ENCODE measurements at regions not wholly inside any gene's neighbourhood (a gene's known extent, or its start where the extent isn't known, plus 50 kb on each side); places are given as distances from the start of the nearest gene placed in this dataset.
A peak's percentile ranks its signal among the peaks of the same experiment; 100 is the strongest.

DNA sequence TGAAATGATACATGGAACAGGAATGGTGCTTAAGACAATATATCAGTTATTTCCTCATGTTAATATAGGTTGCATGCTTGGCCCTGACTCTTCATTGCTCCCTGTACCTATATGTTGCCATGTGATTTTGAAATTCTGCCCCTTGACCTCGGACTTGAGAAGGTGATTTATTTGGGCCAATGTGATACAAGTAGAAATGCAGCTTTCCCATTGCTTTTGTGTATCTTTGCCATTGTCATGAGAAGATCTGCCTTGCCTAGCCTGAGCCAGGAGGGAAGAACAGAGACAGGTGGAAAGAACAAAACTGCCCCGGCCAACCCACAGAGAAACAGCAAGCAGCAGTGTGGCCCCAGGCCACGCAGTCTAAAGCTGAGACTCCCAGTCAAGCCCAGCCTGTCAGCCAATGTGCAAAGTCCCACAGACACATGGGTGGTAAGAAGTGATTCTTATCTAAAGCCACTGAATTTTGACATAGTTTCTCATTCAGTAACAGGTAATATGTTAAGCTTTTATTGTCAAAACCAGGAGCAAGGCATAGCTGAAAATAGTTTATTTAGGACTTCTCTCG is 245.7 kb upstream of the RND3 start:
- no peaks in the 10 kb centered on the region for H3K79me2 ChIP-seq (replicated peaks; ENCODE audit: insufficient read depth)
- peaks cover 38% of the 10 kb centered on the region for H3K4me1 Mint-ChIP-seq
- H3K4me1 ChIP-seq (ENCODE audit: insufficient read depth), result peaks cover 49% of the 10 kb centered on the region
- ATAC-seq (peak; percentile 47), DNase-seq (ENCODE audit: low spot score) (no peak)
- no peaks in the 10 kb centered on the region for H3K27me3 Mint-ChIP-seq (ENCODE audit: insufficient read depth, low read depth, poor library complexity)
- no peaks in the 10 kb centered on the region for H3F3A ChIP-seq (replicated peaks; ENCODE audit: low read depth)
- H3K36me3 ChIP-seq (ENCODE audit: insufficient read depth), result no peaks in the 10 kb centered on the region
- no peaks in the 10 kb centered on the region for H3K27me3 ChIP-seq (ENCODE audit: insufficient read depth)
- H3K27ac Mint-ChIP-seq, result peak overlapping the region; percentile 87
- no peak overlapping the region for H3K4me2 ChIP-seq
- no peaks in the 10 kb centered on the region for H3K9me3 Mint-ChIP-seq
- no peaks in the 10 kb centered on the region for H4K20me1 ChIP-seq (replicated peaks; ENCODE audit: insufficient read depth)
- H3K9me2 ChIP-seq (ENCODE audit: insufficient read depth), result peaks cover 8% of the 10 kb centered on the region
- H3K36me3 Mint-ChIP-seq (ENCODE audit: low read depth), result peaks cover 8% of the 10 kb centered on the region
- no peak overlapping the region for H3K4me3 ChIP-seq
- H2AFZ ChIP-seq, result 0 out of 2 replicates have a peak overlapping the region, but pooled peaks have one; percentile 6
- H3K27ac ChIP-seq (ENCODE audit: low read depth), result no peak overlapping the region
- TF ChIP-seq CREB1 (CRISPR knock-in tag; IDR thresholded peaks at IDR 0.05; ENCODE audit: low read depth), result no peak
- no peak for TF ChIP-seq STAT1 (IDR thresholded peaks at IDR 0.05; ENCODE audit: unreplicated experiment)
- TF ChIP-seq, protein P1, sequence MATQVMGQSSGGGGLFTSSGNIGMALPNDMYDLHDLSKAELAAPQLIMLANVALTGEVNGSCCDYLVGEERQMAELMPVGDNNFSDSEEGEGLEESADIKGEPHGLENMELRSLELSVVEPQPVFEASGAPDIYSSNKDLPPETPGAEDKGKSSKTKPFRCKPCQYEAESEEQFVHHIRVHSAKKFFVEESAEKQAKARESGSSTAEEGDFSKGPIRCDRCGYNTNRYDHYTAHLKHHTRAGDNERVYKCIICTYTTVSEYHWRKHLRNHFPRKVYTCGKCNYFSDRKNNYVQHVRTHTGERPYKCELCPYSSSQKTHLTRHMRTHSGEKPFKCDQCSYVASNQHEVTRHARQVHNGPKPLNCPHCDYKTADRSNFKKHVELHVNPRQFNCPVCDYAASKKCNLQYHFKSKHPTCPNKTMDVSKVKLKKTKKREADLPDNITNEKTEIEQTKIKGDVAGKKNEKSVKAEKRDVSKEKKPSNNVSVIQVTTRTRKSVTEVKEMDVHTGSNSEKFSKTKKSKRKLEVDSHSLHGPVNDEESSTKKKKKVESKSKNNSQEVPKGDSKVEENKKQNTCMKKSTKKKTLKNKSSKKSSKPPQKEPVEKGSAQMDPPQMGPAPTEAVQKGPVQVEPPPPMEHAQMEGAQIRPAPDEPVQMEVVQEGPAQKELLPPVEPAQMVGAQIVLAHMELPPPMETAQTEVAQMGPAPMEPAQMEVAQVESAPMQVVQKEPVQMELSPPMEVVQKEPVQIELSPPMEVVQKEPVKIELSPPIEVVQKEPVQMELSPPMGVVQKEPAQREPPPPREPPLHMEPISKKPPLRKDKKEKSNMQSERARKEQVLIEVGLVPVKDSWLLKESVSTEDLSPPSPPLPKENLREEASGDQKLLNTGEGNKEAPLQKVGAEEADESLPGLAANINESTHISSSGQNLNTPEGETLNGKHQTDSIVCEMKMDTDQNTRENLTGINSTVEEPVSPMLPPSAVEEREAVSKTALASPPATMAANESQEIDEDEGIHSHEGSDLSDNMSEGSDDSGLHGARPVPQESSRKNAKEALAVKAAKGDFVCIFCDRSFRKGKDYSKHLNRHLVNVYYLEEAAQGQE (IDR thresholded peaks at IDR 0.05; ENCODE audit: unreplicated experiment), result no peak
- no peak for TF ChIP-seq EZH2phosphoT487 (IDR thresholded peaks at IDR 0.05; ENCODE audit: unreplicated experiment)
- TF ChIP-seq, protein P2, sequence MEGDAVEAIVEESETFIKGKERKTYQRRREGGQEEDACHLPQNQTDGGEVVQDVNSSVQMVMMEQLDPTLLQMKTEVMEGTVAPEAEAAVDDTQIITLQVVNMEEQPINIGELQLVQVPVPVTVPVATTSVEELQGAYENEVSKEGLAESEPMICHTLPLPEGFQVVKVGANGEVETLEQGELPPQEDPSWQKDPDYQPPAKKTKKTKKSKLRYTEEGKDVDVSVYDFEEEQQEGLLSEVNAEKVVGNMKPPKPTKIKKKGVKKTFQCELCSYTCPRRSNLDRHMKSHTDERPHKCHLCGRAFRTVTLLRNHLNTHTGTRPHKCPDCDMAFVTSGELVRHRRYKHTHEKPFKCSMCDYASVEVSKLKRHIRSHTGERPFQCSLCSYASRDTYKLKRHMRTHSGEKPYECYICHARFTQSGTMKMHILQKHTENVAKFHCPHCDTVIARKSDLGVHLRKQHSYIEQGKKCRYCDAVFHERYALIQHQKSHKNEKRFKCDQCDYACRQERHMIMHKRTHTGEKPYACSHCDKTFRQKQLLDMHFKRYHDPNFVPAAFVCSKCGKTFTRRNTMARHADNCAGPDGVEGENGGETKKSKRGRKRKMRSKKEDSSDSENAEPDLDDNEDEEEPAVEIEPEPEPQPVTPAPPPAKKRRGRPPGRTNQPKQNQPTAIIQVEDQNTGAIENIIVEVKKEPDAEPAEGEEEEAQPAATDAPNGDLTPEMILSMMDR (conservative IDR thresholded peaks at IDR 0.05; ENCODE audit: low read depth in 2 of 2), result no peak
- TF ChIP-seq, protein P3, sequence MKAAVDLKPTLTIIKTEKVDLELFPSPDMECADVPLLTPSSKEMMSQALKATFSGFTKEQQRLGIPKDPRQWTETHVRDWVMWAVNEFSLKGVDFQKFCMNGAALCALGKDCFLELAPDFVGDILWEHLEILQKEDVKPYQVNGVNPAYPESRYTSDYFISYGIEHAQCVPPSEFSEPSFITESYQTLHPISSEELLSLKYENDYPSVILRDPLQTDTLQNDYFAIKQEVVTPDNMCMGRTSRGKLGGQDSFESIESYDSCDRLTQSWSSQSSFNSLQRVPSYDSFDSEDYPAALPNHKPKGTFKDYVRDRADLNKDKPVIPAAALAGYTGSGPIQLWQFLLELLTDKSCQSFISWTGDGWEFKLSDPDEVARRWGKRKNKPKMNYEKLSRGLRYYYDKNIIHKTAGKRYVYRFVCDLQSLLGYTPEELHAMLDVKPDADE (IDR thresholded peaks at IDR 0.05), result no peak
- TF ChIP-seq ZNF331 (CRISPR knock-in tag; IDR thresholded peaks at IDR 0.05; ENCODE audit: low read depth), result no peak
- TF ChIP-seq JUNB (IDR thresholded peaks at IDR 0.05; ENCODE audit: unreplicated experiment), result no peak
- TF ChIP-seq ZNF114 (CRISPR knock-in tag; IDR thresholded peaks at IDR 0.05), result no peak
- TF ChIP-seq POLR2AphosphoS5 (IDR thresholded peaks at IDR 0.05; ENCODE audit: low read depth), result no peak
- no peak for TF ChIP-seq EZH2 (IDR thresholded peaks at IDR 0.05; ENCODE audit: low read depth, unreplicated experiment)
- TF ChIP-seq ZNF462 (CRISPR knock-in tag; IDR thresholded peaks at IDR 0.05), result no peak
- TF ChIP-seq NANOG (IDR thresholded peaks at IDR 0.05; ENCODE audit: borderline replicate concordance), result no peak
- H3K4me3 Mint-ChIP-seq, result no peak overlapping the region

All from GM23338 (cell line).